K562 (cell line): ENCODE measurements at regions not wholly inside any gene's neighbourhood (a gene's known extent, or its start where the extent isn't known, plus 50 kb on each side); places are given as distances from the start of the nearest gene placed in this dataset.

Experiments
- ATAC-seq: fragments of 200-7000 bp; cut with Tn5 transposase; 3 replicates; pipeline ENCODE4 v1.9.1; 2020; ENCODE audit warnings: moderate library complexity
- BruUV-seq: library from RNA; stranded (reverse); fragments of 400-500 nt; replicated peaks from 2 replicates; lab custom pipeline; 2021; lab: Mats Ljungman, UMichigan
- CTCF ChIA-PET: fragments of 300-600 bp; formaldehyde crosslinking; extraction: SDS; loops from one replicate; lab custom pipeline; 2021; ENCODE audit warnings: low intra/inter-chr PET ratio; lab: Yijun Ruan, JAX
- POLR2A ChIA-PET: fragments of 300-600, 350-650 bp; sonication (Branson Sonifier 250); formaldehyde crosslinking; extraction: SDS; loops from one replicate; lab custom pipeline; 2021; ENCODE audit warnings: antibody characterized with exemption, inconsistent platforms; lab: Yijun Ruan, JAX
- DNase-seq, 4 experiments: peaks; one replicate each; pipeline versions ENCODE4 v3.0.0 to v3.0.0-alpha.2; 2011 to 2018; ENCODE audit warnings: low spot score in 3 of 4, mixed read lengths in 3 of 4; ENCODE audit errors: extremely low read depth in 1 of 4
- FAIRE-seq: peaks from 2 replicates; lab custom pipeline; 2011; peaks lifted over from hg19 to GRCh38; lab: Jason Lieb, UNC
- H2AFZ ChIP-seq: 2 replicates; pipeline ENCODE4 v1.6.0; 2011; ENCODE audit warnings: low read depth, low read length, control low read depth, inconsistent platforms
- H3K27ac ChIP-seq: fragments of 200-600 bp; 3 replicates; pipeline ENCODE4 v1.8.0; 2011; ENCODE audit warnings: low read depth, mild to moderate bottlenecking, control low read depth, inconsistent platforms, low read length, moderate library complexity, mixed read lengths; ENCODE audit errors: extremely low read depth
- H3K27me3 ChIP-seq, 2 experiments: fragments of 300-600 bp in 1 of 2; 2 replicates in 1 of 2; 3 replicates in 1 of 2; pipeline versions ENCODE4 v1.6.0 to v1.8.0; 2011; ENCODE audit warnings: inconsistent platforms in 2 of 2, low read length in 2 of 2, mild to moderate bottlenecking in 1 of 2, mixed read lengths in 1 of 2, moderate library complexity in 1 of 2; ENCODE audit not compliant: control insufficient read depth in 2 of 2, insufficient read depth in 2 of 2
- H3K36me3 ChIP-seq: fragments of 300-600 bp; 3 replicates; pipeline ENCODE4 v1.8.0; 2011; ENCODE audit warnings: mild to moderate bottlenecking, low read length, inconsistent platforms; ENCODE audit not compliant: control insufficient read depth, insufficient read depth
- H3K4me1 ChIP-seq, 2 experiments: fragments of 200-600 bp in 1 of 2; replicated peaks in 1 of 2; 2 replicates in 1 of 2; 3 replicates in 1 of 2; pipeline versions ENCODE4 v1.5.1 to v1.8.0; 2011; ENCODE audit warnings: inconsistent platforms in 2 of 2, low read length in 2 of 2, mild to moderate bottlenecking in 1 of 2, mixed read lengths in 1 of 2, moderate library complexity in 1 of 2; ENCODE audit not compliant: control insufficient read depth in 2 of 2, insufficient read depth in 2 of 2
- H3K4me2 ChIP-seq: 2 replicates; pipeline ENCODE4 v1.6.1; 2011; ENCODE audit warnings: low read length, control low read depth, inconsistent platforms, mixed read lengths; ENCODE audit not compliant: insufficient read depth
- H3K4me3 ChIP-seq: fragments of 200-600 bp; sonication (generic), shearing (Covaris generic); 2 replicates; pipeline ENCODE4 v1.5.1; 2016; ENCODE audit warnings: control low read depth, inconsistent platforms
- H3K79me2 ChIP-seq: fragments of 200-600 bp; 3 replicates; pipeline ENCODE4 v1.8.0; 2011; ENCODE audit warnings: low read length, inconsistent platforms; ENCODE audit not compliant: control insufficient read depth, insufficient read depth
- H3K9ac ChIP-seq, 2 experiments: 2 replicates each; pipeline versions ENCODE4 v1.6.0 to v1.6.1; 2011; ENCODE audit warnings: low read depth in 2 of 2, low read length in 2 of 2, control low read depth in 1 of 2, inconsistent platforms in 1 of 2, mild to moderate bottlenecking in 1 of 2, mixed read lengths in 1 of 2; ENCODE audit not compliant: insufficient read depth in 1 of 2
- H3K9me1 ChIP-seq: one replicate; pipeline ENCODE4 v1.6.0; 2011; ENCODE audit warnings: inconsistent platforms, mild to moderate bottlenecking, low read length, moderate library complexity; ENCODE audit not compliant: control insufficient read depth, insufficient read depth
- H3K9me3 ChIP-seq: replicated peaks from 2 replicates; pipeline ENCODE4 v1.5.1; 2011; ENCODE audit warnings: low read depth, low read length, inconsistent platforms; ENCODE audit not compliant: control insufficient read depth, insufficient read depth
- H4K20me1 ChIP-seq: replicated peaks from 2 replicates; pipeline ENCODE4 v1.6.1; 2011; ENCODE audit warnings: low read length, inconsistent platforms, mixed read lengths; ENCODE audit not compliant: control insufficient read depth, insufficient read depth
- BRCA1 ChIP-seq, 2 experiments: fragments of 450-650 bp in 1 of 2; sonication (generic) in 1 of 2; formaldehyde crosslinking in 1 of 2; IDR thresholded peaks; 2 replicates each; pipeline versions ENCODE4 v1.5.0 to v1.6.1; 2017 to 2020; ENCODE audit warnings: mild to moderate bottlenecking in 1 of 2, missing genetic modification reagents in 1 of 2
- BRD4 ChIP-seq: fragments of 200-600 bp; sonication (generic); IDR thresholded peaks from 2 replicates; pipeline ENCODE4 v1.6.1; 2017; ENCODE audit warnings: inconsistent platforms
- CCAR2 ChIP-seq: fragments of 200-400 bp; formaldehyde crosslinking; IDR thresholded peaks from 2 replicates; pipeline ENCODE4 v1.6.1; 2017; ENCODE audit warnings: mild to moderate bottlenecking, low read depth, low read length
- CLOCK ChIP-seq: fragments of 250-450 bp; sonication (Bioruptor Pico); IDR thresholded peaks from 2 replicates; pipeline ENCODE4 v1.4.0; 2020; ENCODE audit warnings: mild to moderate bottlenecking, moderate library complexity, borderline replicate concordance
- GATAD2A ChIP-seq: fragments of 450-650 bp; IDR thresholded peaks from 2 replicates; pipeline ENCODE4 v1.6.1; 2017
- MEF2A ChIP-seq: IDR thresholded peaks from 2 replicates; pipeline ENCODE4 v1.6.1; 2011; ENCODE audit warnings: low read depth, mild to moderate bottlenecking, low read length, moderate library complexity; ENCODE audit not compliant: control insufficient read depth
- NFATC3 ChIP-seq: fragments of 450-650 bp; IDR thresholded peaks from 2 replicates; pipeline ENCODE4 v1.6.1; 2017; ENCODE audit warnings: mild to moderate bottlenecking
- NFIX ChIP-seq: fragments of 250-450 bp; sonication (Bioruptor Pico); IDR thresholded peaks from 2 replicates; pipeline ENCODE4 v1.4.0; 2020; ENCODE audit warnings: low read depth, mild to moderate bottlenecking, moderate library complexity
- NR2C2 ChIP-seq, 2 experiments: fragments of 200-800 bp in 1 of 2; sonication (Bioruptor generic) in 1 of 2; sonication (generic) in 1 of 2; formaldehyde crosslinking in 1 of 2; IDR thresholded peaks; 2 replicates each; pipeline versions ENCODE4 v1.6.1 to v1.8.0; 2016 to 2022; ENCODE audit warnings: mild to moderate bottlenecking in 1 of 2, missing compliant biosample characterization in 1 of 2, missing genetic modification characterization in 1 of 2, missing genetic modification reagents in 1 of 2
- NR3C1 ChIP-seq: sonication (generic); formaldehyde crosslinking; IDR thresholded peaks from 2 replicates; pipeline ENCODE4 v1.8.1; 2022; ENCODE audit warnings: missing genetic modification reagents
- POLR2A ChIP-seq: fragments of 450-650 bp; conservative IDR thresholded peaks from 2 replicates; pipeline ENCODE4 v1.6.1; 2016
- ZNF75A ChIP-seq: fragments of 450-650 bp; formaldehyde crosslinking; IDR thresholded peaks from 2 replicates; pipeline ENCODE4 v1.4.0; 2020; ENCODE audit warnings: mild to moderate bottlenecking
- ZNF77 ChIP-seq: fragments of 250-450 bp; sonication (Bioruptor Pico); IDR thresholded peaks from 2 replicates; pipeline ENCODE4 v1.5.0; 2020
- ZNF785 ChIP-seq: fragments of 250-450 bp; sonication (Bioruptor Pico); IDR thresholded peaks from 2 replicates; pipeline ENCODE4 v1.4.0; 2020; ENCODE audit warnings: mild to moderate bottlenecking
- WGBS: fragments of 100-300 bp; shearing (Covaris generic); methylation state at CpG from one replicate; pipeline ENCODE4 v1.1.6; 2016; ENCODE audit warnings: low coverage, mixed read lengths; ENCODE audit not compliant: insufficient coverage; ENCODE audit errors: missing lambda C conversion rate; 5-methylcytosine and 5-hydroxymethylcytosine counted together
- in situ Hi-C: fragments of 300-500 bp; cut with MboI; formaldehyde crosslinking; loops from 4 replicates; pipeline ENCODE4 v1.15.0; 2018; ENCODE audit warnings: inconsistent platforms, mixed read lengths
- intact Hi-C: fragments of 100-400 bp; cut with micrococcal nuclease; formaldehyde crosslinking; loops from 2 replicates; pipeline ENCODE4 v1.14.2; 2022
- TF ChIP-seq, protein P1 (sequence below): fragments of 450-650 bp; IDR thresholded peaks from 2 replicates; pipeline ENCODE4 v1.6.1; 2016; ENCODE audit warnings: low read depth, mild to moderate bottlenecking, moderate library complexity
- TF ChIP-seq, protein P2 (sequence below): fragments of 250-450 bp; sonication (Bioruptor Pico); IDR thresholded peaks from 2 replicates; pipeline ENCODE4 v1.5.0; 2021; ENCODE audit warnings: mild to moderate bottlenecking, moderate library complexity
- TF ChIP-seq, protein P3 (sequence below): fragments of 200-800 bp; sonication (Bioruptor generic); IDR thresholded peaks from 2 replicates; pipeline ENCODE4 v1.6.1; 2017; ENCODE audit warnings: missing genetic modification characterization, missing compliant biosample characterization

GRCh38 chr10:105514106-105514505 lies 873.0 kb downstream of the SORCS3 start:
- Histone ChIP-seq H3K4me2 (no peak overlapping the region), H3K27me3 (no peaks in the 10 kb centered on the region), H3K9ac (no peak overlapping the region), H2AFZ (no peak overlapping the region), H3K9me3 (no peaks in the 10 kb centered on the region), H3K4me1 (no peaks in the 10 kb centered on the region), H3K36me3 (no peaks in the 10 kb centered on the region), H3K79me2 (no peaks in the 10 kb centered on the region), H3K9me1 (no peaks in the 10 kb centered on the region), H3K4me3 (no peak overlapping the region), H3K27ac (no peak overlapping the region), H4K20me1 (no peaks in the 10 kb centered on the region)
- POLR2A ChIA-PET = no interaction called here
- ATAC-seq (no peak), DNase-seq (no peak), FAIRE-seq (no peak)
- WGBS = 13% methylated on average over 6 of the region's 7 CpGs
- CTCF ChIA-PET = no interaction called here
- in situ Hi-C loops = no loop called here
- intact Hi-C loops = no loop called here
- no TSS peak for BruUV-seq
- TF ChIP-seq, protein P1, sequence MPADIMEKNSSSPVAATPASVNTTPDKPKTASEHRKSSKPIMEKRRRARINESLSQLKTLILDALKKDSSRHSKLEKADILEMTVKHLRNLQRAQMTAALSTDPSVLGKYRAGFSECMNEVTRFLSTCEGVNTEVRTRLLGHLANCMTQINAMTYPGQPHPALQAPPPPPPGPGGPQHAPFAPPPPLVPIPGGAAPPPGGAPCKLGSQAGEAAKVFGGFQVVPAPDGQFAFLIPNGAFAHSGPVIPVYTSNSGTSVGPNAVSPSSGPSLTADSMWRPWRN = no peak
- no peak for TF ChIP-seq CCAR2
- TF ChIP-seq NFIX = no peak
- TF ChIP-seq POLR2A = no peak
- TF ChIP-seq NR2C2 (CRISPR knock-in tag; IDR thresholded peaks at IDR 0.05) = no peak
- no peak for TF ChIP-seq NR2C2 (tag; IDR thresholded peaks at IDR 0.05)
- TF ChIP-seq, protein P2, sequence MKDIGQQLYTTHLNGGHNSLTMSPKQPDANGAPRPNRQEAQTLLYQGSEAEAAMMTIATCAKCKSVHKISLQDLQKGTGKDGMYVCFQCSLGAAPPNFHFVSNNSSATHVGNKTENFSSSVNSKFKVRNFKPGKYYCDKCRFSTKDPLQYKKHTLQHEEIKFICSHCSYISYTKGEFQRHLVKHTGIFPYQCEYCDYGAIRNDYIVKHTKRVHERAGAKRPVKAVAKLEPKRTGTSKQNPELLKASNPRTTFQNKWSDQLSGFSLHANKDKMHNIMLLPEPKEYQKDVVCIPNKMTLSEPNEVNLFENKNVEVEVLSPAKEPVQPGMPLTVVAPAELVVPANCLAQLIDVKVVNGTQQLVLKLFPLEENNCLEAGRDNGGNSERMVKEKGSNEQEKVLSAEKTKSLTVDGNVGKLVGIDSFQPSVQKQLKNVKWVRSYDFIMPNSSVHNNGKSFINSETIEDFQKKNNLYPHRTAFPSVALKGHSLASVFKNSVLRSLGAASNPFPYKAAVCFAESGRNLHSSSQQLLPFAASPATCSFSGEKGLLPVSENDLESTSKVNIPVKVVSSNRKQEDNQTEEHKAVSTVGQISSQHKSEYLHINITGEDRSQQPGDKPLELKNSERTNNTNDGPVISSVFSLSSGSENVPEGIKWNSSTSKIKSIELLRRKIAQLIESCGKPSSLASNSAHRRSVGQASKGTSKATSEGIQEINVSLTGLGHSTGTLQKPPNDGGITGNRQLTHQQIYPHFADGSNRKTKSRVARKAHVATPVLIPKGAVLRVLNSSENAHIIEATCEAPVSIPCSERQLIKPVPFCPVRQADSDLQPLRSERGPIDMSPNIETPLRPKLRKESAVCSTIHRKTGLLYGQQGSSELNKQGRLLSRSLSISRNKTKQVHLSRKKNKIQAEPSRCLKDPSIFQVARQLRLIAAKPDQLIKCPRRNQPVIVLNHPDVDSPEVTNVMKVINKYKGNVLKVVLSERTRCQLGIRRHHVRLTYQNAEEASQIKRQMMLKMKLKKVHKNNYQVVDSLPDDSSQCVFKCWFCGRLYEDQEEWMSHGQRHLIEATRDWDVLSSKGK (CRISPR knock-in tag) = no peak
- TF ChIP-seq NFATC3 = no peak
- no peak for TF ChIP-seq MEF2A
- TF ChIP-seq NR3C1 (CRISPR knock-in tag) = no peak
- no peak for TF ChIP-seq ZNF75A (CRISPR knock-in tag)
- TF ChIP-seq CLOCK = no peak
- no peak for TF ChIP-seq ZNF77 (CRISPR knock-in tag)
- TF ChIP-seq GATAD2A = no peak
- no peak for TF ChIP-seq ZNF785 (CRISPR knock-in tag)
- no peak for TF ChIP-seq BRD4
- TF ChIP-seq BRCA1 (IDR thresholded peaks at IDR 0.05) = no peak
- TF ChIP-seq BRCA1 (CRISPR knock-in tag; IDR thresholded peaks at IDR 0.05) = no peak
- TF ChIP-seq, protein P3, sequence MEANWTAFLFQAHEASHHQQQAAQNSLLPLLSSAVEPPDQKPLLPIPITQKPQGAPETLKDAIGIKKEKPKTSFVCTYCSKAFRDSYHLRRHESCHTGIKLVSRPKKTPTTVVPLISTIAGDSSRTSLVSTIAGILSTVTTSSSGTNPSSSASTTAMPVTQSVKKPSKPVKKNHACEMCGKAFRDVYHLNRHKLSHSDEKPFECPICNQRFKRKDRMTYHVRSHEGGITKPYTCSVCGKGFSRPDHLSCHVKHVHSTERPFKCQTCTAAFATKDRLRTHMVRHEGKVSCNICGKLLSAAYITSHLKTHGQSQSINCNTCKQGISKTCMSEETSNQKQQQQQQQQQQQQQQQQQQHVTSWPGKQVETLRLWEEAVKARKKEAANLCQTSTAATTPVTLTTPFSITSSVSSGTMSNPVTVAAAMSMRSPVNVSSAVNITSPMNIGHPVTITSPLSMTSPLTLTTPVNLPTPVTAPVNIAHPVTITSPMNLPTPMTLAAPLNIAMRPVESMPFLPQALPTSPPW (CRISPR knock-in tag) = no peak
